Bronchial epithelial cell (primary cell): ENCODE measurements at regions not wholly inside any gene's neighbourhood (a gene's known extent, or its start where the extent isn't known, plus 50 kb on each side); places are given as distances from the start of the nearest gene placed in this dataset.
A peak's percentile ranks its signal among the peaks of the same experiment; 100 is the strongest.

ENCODE experiments used
- DNase-seq: peaks from one replicate; pipeline ENCODE4 v3.0.0-alpha.2; 2010; ENCODE audit warnings: low read depth
- FAIRE-seq: peaks from 2 replicates; lab custom pipeline; 2011; peaks lifted over from hg19 to GRCh38; lab: Jason Lieb, UNC
- H3K27me3 ChIP-seq: 2 replicates; pipeline ENCODE4 v1.5.1; 2011; ENCODE audit warnings: low read length; ENCODE audit not compliant: control insufficient read depth, insufficient read depth
- H3K36me3 ChIP-seq: 2 replicates; pipeline ENCODE4 v1.5.1; 2011; ENCODE audit warnings: low read length; ENCODE audit not compliant: control insufficient read depth, insufficient read depth
- H3K4me3 ChIP-seq: 2 replicates; pipeline ENCODE4 v1.5.1; 2011; ENCODE audit warnings: mild to moderate bottlenecking, low read depth, low read length, control low read depth
- CTCF ChIP-seq: IDR thresholded peaks from 2 replicates; pipeline ENCODE4 v1.5.1; 2011; ENCODE audit warnings: mild to moderate bottlenecking, moderate library complexity, low read length, control low read depth, inconsistent platforms; ENCODE audit not compliant: insufficient read depth, severe bottlenecking

- Histone ChIP-seq H3K27me3 (no peaks in the 10 kb centered on the region), H3K36me3 (no peaks in the 10 kb centered on the region), H3K4me3 (no peak overlapping the region)
- TF ChIP-seq CTCF, result no peak
- DNase-seq (no peak), FAIRE-seq (no peak)
These were observed 243.6 kb downstream of the TFAP2B start for GRCh38 chr6:51062166-51062722.

GRCh38 chr6:51077821-51078518, 259.3 kb downstream of the TFAP2B start:
- H3K4me3 ChIP-seq, result no peak overlapping the region
- H3K27me3 ChIP-seq, result no peaks in the 10 kb centered on the region
- H3K36me3 ChIP-seq, result no peaks in the 10 kb centered on the region
- no peak for TF ChIP-seq CTCF
- no peak for DNase-seq
- FAIRE-seq, result no peak

- no peaks in the 10 kb centered on the region for H3K27me3 ChIP-seq
- no peaks in the 10 kb centered on the region for H3K36me3 ChIP-seq
- no peak overlapping the region for H3K4me3 ChIP-seq
- DNase-seq (no peak), FAIRE-seq (no peak)
- no peak for TF ChIP-seq CTCF
These were observed 271.7 kb downstream of the TFAP2B start for GRCh38 chr6:51090343-51090742.

- TF ChIP-seq CTCF, result no peak
- H3K27me3 ChIP-seq, result no peaks in the 10 kb centered on the region
- no peak for DNase-seq
- H3K36me3 ChIP-seq, result no peaks in the 10 kb centered on the region
- FAIRE-seq, result no peak
- H3K4me3 ChIP-seq, result no peak overlapping the region
These were observed 275.2 kb downstream of the TFAP2B start for GRCh38 chr6:51093871-51094270.

- Histone ChIP-seq H3K36me3 (no peaks in the 10 kb centered on the region), H3K27me3 (no peaks in the 10 kb centered on the region), H3K4me3 (no peak overlapping the region)
- TF ChIP-seq CTCF, result no peak
- no peak for FAIRE-seq
- peak; percentile 5 for DNase-seq
These were observed 275.6 kb downstream of the TFAP2B start for GRCh38 chr6:51094271-51094670.
